GM13977 (cell line): ENCODE measurements at regions not wholly inside any gene's neighbourhood (a gene's known extent, or its start where the extent isn't known, plus 50 kb on each side); places are given as distances from the start of the nearest gene placed in this dataset.

Source experiments
- DNase-seq: peaks from one replicate; pipeline ENCODE4 v3.0.0; 2012; ENCODE audit warnings: low spot score
- CTCF ChIP-seq: IDR thresholded peaks from 2 replicates; pipeline ENCODE4 v1.5.1; 2012; ENCODE audit warnings: mild to moderate bottlenecking, control low read depth; ENCODE audit not compliant: insufficient read depth; ENCODE audit errors: extremely low read depth, missing control alignments
- in situ Hi-C: fragments of 300-500 bp; cut with MboI; formaldehyde crosslinking; loops from one replicate; pipeline ENCODE4 v1.12.0; 2022; ENCODE audit warnings: low sequenced_read_pairs, low pct_unique_long_range_greater_than_20kb, mixed read lengths, inconsistent platforms; ENCODE audit not compliant: unreplicated experiment

- no peak for TF ChIP-seq CTCF
- in situ Hi-C loops, result no loop called here
- DNase-seq, result no peak
Measured at GRCh38 chr7:18140943-18141342, 113.3 kb upstream of the PRPS1L1 start.

GRCh38 chr7:18144166-18144565, 116.5 kb upstream of the PRPS1L1 start:
- no peak for TF ChIP-seq CTCF
- in situ Hi-C loops, result no loop called here
- DNase-seq, result no peak

GRCh38 chr7:18145160-18145559, 117.5 kb upstream of the PRPS1L1 start:
- no peak for TF ChIP-seq CTCF
- in situ Hi-C loops, result no loop called here
- DNase-seq, result no peak

- in situ Hi-C loops, result no loop called here
- no peak for DNase-seq
- TF ChIP-seq CTCF, result no peak
Measured at GRCh38 chr7:18151422-18151821, 123.8 kb upstream of the PRPS1L1 start.

- no peak for DNase-seq
- in situ Hi-C loops, result no loop called here
- TF ChIP-seq CTCF, result no peak
Measured at GRCh38 chr7:18153183-18153748, 125.6 kb upstream of the PRPS1L1 start.

- in situ Hi-C loops, result no loop called here
- TF ChIP-seq CTCF, result no peak
- DNase-seq, result no peak
Measured at GRCh38 chr7:18154726-18155125, 127.1 kb upstream of the PRPS1L1 start.

- in situ Hi-C loops, result no loop called here
- DNase-seq, result no peak
- no peak for TF ChIP-seq CTCF
Measured at GRCh38 chr7:18157233-18157632, 129.6 kb upstream of the PRPS1L1 start.
